ENCODE measurements at regions not wholly inside any gene's neighbourhood (a gene's known extent, or its start where the extent isn't known, plus 50 kb on each side); places are given as distances from the start of the nearest gene placed in this dataset.
A peak's percentile ranks its signal among the peaks of the same experiment; 100 is the strongest.

DNA sequence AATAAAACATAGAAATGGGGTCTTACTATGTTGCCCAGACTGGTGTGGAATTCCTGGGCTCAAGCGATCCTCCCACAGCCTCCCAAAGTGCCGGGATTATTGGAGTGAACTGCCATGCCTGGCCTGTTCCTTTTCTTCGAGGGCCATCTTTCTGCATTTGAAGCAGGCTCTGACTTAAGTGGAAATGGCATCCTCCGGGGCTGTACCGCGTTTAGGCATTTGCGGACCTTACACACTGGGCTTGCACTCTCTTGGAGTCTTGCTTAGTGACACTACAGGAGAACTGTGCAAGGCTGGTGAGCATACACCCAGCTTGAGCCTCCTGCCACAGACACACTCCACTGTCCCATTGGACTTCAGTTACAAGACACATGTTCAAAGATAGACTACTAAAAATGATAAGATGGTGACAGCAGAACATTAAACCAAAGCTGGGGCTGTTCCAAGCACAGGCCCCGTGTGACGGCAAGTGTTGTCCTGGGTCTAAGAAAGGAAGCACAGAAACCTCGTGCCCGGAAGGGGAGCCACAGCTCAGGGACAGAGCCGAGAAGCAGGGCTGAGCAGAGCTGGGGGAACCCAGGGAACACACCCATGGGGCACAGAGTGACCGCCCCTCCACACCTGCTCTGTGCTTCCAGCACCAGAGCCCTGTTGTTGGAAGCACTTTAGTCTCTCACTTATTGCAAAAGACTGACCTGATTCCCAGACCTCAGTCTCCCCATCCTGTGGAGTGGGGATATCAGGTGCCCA is 59.0 kb upstream of the SHANK2 start:
- DNase-seq (peak in 1 of 10 donors; percentile 5), ATAC-seq (no peak)
- POLR2A ChIA-PET, result no interaction called here
- Mint-ChIP-seq H3K4me3 (no peak overlapping the region), H3K27ac (no peak overlapping the region), H3K9me3 (peaks cover 0 to 2% (median 0%) of the 10 kb centered on the region in 9 donors), H3K27me3 (peaks cover 0 to 3% (median 0%) of the 10 kb centered on the region in 5 donors), H3K36me3 (no peaks in the 10 kb centered on the region), H3K4me1 (no peaks in the 10 kb centered on the region)

DNA sequence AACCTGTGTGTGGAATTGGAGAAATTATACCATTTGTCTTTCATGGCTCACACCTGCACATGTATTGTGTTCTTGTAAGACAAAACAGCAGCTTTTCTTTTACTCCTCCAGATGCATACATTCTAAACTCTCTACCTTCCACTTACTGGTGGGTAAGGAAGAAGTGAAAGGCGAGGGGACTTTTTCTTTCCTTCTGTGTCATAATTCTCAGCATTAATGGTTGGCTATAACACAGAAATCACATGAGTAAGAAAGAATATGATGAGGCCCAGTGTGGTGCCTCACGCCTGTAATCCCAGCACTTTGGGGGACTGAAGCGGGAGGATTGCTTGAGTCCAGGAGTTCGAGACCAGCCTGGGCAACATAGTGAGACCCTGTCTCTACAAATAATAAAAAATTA is 57.8 kb upstream of the SHANK2 start:
- POLR2A ChIA-PET, result no interaction called here
- no peak for DNase-seq
- Mint-ChIP-seq H3K4me1 (no peaks in the 10 kb centered on the region), H3K4me3 (no peak overlapping the region), H3K36me3 (no peaks in the 10 kb centered on the region), H3K9me3 (no peaks in the 10 kb centered on the region), H3K27me3 (peaks cover 0 to 6% (median 0%) of the 10 kb centered on the region in 5 donors), H3K27ac (no peak overlapping the region)
- ATAC-seq, result no peak

DNA sequence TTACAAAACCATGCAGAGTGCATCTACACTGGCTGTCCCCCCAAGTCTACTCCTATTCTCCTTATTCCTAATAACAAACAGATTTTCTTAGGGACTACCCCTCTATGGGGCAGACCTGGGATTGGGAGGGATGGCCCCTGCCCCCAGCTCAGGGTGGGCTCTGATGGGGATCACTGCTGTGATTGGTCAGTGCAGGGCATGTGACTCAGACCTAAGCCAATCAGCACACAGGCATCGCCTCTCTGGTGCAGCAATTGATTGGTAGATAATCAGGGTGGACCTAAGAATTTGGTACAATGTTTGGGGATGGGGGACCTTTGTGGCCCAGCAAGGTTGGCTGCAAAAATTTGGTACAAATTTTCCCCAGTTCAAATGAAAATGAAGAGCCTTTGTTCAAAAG is 57.2 kb upstream of the SHANK2 start:
- Mint-ChIP-seq H3K27me3 (peaks cover 0 to 11% (median 5%) of the 10 kb centered on the region in 5 donors), H3K36me3 (no peaks in the 10 kb centered on the region), H3K4me1 (no peaks in the 10 kb centered on the region), H3K4me3 (no peak overlapping the region), H3K9me3 (no peaks in the 10 kb centered on the region), H3K27ac (no peak overlapping the region)
- POLR2A ChIA-PET, result no interaction called here
- ATAC-seq (no peak), DNase-seq (no peak)

DNA sequence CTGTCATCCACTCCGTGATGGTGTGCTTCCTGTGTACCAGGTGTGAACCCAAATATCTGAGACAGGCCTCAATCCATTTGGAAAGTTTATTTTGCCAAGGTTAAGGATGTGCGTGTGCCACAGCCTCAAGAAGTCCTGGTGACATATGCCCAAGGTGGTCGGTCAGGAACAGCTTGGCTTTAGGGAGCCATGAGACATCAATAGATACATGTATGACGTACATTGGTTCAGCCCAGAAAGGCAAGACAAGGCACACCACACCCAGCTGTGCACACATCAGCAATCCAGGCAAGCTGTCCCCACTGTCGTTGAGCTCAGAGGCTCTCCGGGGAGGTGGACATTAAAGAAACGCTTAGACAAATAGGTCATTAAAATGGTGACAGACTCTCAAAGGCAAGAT is 56.8 kb upstream of the SHANK2 start:
- Mint-ChIP-seq H3K36me3 (no peaks in the 10 kb centered on the region), H3K9me3 (no peaks in the 10 kb centered on the region), H3K27me3 (peaks cover 0 to 13% (median 5%) of the 10 kb centered on the region in 5 donors), H3K27ac (no peak overlapping the region), H3K4me1 (no peaks in the 10 kb centered on the region), H3K4me3 (no peak overlapping the region)
- POLR2A ChIA-PET, result no interaction called here
- no peak for ATAC-seq
- no peak for DNase-seq

DNA sequence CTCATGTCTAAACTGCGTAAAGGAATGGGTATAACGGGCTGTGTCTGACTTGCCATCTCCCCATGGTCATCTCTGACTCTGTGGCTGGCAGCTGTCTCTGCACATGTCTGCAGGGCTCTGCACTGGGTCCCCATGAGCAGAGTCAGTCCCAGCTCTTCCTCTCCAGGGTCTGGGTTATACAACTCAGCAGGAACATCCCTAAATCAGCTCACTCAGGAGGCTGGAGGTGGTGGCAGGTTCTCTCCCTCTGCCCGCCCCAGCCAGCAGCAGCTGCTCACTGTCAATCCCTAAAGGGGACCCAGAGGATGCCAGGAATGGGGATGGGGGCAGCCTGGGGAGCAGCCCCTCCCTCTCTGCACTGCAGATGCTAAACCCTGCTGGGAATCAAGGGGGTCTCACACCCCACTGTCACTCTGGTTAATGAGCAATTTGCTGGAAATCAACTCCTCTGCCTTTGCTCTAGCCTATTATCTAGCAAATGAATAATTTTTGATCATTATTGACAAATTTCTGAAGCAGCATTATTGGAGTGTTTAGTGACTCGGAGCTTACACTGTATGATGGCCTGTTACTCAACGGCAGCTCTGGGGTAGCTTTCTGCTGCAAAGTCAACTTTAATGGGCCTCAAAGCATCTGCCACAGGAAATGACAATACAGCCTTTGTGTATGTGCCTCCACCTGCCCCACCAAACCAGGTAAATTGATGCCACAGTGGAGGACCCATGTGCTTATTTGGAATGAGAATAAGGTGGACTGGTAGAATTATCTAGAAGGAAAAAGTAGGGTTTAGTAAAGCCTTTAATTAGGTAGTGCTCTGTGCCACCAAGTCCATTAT is 55.7 kb upstream of the SHANK2 start:
- DNase-seq (peak in 1 of 10 donors; percentile 4), ATAC-seq (no peak)
- peaks cover 0 to 13% (median 8%) of the 10 kb centered on the region in 5 donors for H3K27me3 Mint-ChIP-seq
- H3K9me3 Mint-ChIP-seq, result peaks cover 0 to 2% (median 0%) of the 10 kb centered on the region in 9 donors
- no peak overlapping the region for H3K4me3 Mint-ChIP-seq
- POLR2A ChIA-PET, result no interaction called here
- no peak overlapping the region for H3K27ac Mint-ChIP-seq
- H3K4me1 Mint-ChIP-seq, result no peaks in the 10 kb centered on the region
- no peaks in the 10 kb centered on the region for H3K36me3 Mint-ChIP-seq

DNA sequence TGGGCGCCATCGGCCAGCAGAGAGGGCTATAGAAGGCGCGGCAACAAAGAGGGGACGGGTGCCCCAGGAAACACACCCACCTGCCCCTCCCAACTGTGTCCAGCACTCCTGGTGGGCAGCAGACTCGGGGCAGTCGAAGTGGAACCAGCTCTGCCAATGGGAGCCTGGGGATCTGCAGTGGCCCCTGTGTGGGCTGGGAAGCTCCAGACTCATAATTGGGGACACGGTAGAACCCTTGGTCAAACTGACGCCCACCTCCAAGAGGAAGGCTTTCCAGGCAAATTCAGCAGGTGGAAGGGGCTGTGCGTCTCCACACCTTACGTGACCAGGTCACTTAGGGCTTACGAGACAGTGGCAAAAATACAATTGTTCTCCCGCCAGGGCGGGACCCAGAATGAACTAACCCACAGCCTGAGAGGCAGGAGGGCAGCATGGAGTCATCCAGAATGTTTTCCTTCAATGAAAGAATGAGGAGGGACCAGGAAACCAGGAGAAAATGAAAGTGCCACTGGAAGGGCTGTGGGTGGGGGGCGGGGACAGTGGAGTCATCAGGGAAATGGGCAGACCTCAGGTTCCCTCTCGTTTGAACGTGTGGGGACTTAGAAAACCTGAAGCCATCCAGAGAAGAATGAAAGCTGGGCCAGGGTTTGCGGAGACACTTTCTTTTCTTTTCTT is 53.2 kb upstream of the SHANK2 start:
- Mint-ChIP-seq H3K27ac (no peak overlapping the region), H3K4me3 (no peak overlapping the region), H3K4me1 (peaks cover 0 to 3% (median 0%) of the 10 kb centered on the region in 4 donors), H3K36me3 (no peaks in the 10 kb centered on the region), H3K9me3 (peaks cover 0 to 2% (median 0%) of the 10 kb centered on the region in 9 donors), H3K27me3 (peaks cover 0 to 26% (median 18%) of the 10 kb centered on the region in 5 donors)
- ATAC-seq (no peak), DNase-seq (peak in 2 of 10 donors; percentile 5 to 37)
- POLR2A ChIA-PET, result no interaction called here

DNA sequence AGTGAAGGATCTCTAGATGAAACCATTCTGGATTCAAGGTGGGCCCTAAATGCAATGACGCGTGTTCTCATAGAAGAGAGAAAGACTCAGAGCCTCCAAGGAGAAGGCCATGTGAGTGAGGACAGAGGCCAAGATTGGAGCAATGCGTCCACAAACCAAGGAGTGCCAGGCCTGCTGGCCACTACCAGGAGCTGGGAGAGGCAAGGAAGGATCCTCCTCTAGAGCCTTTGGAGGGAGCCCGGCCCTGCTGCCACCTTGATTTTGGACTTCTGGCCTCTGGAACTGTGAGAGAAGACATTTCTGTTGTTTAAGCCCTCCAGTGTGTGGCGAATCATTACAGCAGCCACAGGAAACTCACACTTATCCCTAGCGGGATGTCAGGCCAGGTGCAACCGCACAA is 52.7 kb upstream of the SHANK2 start:
- H3K27ac Mint-ChIP-seq, result no peak overlapping the region
- DNase-seq (no peak), ATAC-seq (no peak)
- no peak overlapping the region for H3K4me3 Mint-ChIP-seq
- H3K27me3 Mint-ChIP-seq, result peaks cover 2 to 30% (median 21%) of the 10 kb centered on the region in 5 donors
- H3K36me3 Mint-ChIP-seq, result no peaks in the 10 kb centered on the region
- POLR2A ChIA-PET, result no interaction called here
- H3K9me3 Mint-ChIP-seq, result peaks cover 0 to 2% (median 0%) of the 10 kb centered on the region in 9 donors
- H3K4me1 Mint-ChIP-seq, result peaks cover 0 to 3% (median 0%) of the 10 kb centered on the region in 4 donors

DNA sequence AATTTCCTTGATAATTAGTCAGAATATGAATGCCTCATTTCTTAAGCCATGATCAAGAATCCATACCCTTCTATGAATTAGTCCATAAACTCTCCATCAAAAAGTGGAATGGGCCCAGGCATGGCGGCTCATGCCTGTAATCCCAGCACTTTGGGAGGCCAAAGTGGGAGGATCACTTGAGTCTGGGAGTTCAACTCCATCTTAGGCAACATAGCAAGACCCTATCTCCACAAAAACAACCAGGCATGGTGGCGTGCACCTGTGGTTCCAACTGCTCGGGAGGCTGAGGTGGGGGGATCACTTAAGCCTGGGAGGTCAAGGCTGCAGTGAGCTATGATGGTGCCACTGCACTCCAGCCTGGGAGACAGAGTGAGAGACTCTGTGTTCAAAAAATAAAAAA is 52.1 kb upstream of the SHANK2 start:
- DNase-seq (peak in 1 of 10 donors; percentile 5), ATAC-seq (no peak)

DNA sequence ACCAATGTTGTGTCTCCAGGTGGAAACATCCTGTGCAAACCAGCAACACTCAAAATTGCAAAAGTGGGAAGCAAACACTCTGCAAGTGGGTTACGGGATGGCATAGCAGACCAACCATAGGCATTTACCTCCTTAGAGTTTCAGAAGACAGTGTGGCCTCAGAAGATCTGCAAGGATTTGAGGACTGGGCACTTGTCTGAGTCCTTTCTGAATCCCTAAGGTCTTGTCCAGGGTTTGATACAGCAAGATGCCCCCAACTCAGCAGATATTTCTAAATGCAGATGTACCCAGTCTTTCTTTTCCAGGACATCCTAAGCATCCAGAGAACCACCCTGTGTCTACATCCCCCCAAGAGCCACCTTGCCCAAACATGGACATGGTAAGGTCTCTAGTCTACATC is 51.7 kb upstream of the SHANK2 start:
- Mint-ChIP-seq H3K4me1 (peaks cover 0 to 3% (median 0%) of the 10 kb centered on the region in 4 donors), H3K36me3 (no peaks in the 10 kb centered on the region), H3K9me3 (peaks cover 0 to 2% (median 0%) of the 10 kb centered on the region in 9 donors), H3K27ac (no peak overlapping the region), H3K27me3 (peaks cover 4 to 34% (median 28%) of the 10 kb centered on the region in 5 donors), H3K4me3 (no peak overlapping the region)
- POLR2A ChIA-PET, result no interaction called here
- no peak for ATAC-seq
- DNase-seq, result no peak

More for the DNA sequence above, 52.1 kb upstream of the SHANK2 start:
- no peaks in the 10 kb centered on the region for H3K36me3 Mint-ChIP-seq
- peaks cover 0 to 2% (median 0%) of the 10 kb centered on the region in 9 donors for H3K9me3 Mint-ChIP-seq
- POLR2A ChIA-PET, result no interaction called here
- no peak overlapping the region for H3K4me3 Mint-ChIP-seq
- H3K27me3 Mint-ChIP-seq, result peaks cover 2 to 33% (median 24%) of the 10 kb centered on the region in 5 donors
- no peak overlapping the region for H3K27ac Mint-ChIP-seq
- H3K4me1 Mint-ChIP-seq, result peaks cover 0 to 3% (median 0%) of the 10 kb centered on the region in 4 donors

DNA sequence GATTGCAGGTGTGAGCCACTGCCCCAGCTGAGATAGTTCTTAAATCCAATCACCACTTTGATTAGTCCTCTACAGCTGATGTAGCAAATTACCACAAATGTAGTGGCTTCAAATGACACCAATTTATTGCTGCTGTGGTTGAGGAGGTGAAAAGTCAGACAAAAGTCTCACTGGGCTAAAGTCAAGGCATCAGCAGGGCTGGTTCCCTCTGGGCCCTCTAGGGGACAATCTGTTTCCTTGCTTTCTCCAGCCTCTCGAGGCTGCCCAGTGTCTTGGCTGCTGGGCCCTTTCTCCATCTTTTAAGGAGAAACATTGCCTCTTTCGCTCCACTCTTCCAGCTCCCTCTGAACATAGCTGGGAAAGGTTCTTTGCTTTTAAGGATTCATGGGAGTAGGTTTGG is 50.5 kb upstream of the SHANK2 start:
- DNase-seq (no peak), ATAC-seq (no peak)
- Mint-ChIP-seq H3K36me3 (no peaks in the 10 kb centered on the region), H3K4me3 (no peak overlapping the region), H3K9me3 (peaks cover 0 to 2% (median 0%) of the 10 kb centered on the region in 9 donors), H3K27ac (no peak overlapping the region), H3K4me1 (peaks cover 0 to 3% (median 0%) of the 10 kb centered on the region in 4 donors), H3K27me3 (peaks cover 7 to 45% (median 30%) of the 10 kb centered on the region in 5 donors)
- POLR2A ChIA-PET, result no interaction called here

DNA sequence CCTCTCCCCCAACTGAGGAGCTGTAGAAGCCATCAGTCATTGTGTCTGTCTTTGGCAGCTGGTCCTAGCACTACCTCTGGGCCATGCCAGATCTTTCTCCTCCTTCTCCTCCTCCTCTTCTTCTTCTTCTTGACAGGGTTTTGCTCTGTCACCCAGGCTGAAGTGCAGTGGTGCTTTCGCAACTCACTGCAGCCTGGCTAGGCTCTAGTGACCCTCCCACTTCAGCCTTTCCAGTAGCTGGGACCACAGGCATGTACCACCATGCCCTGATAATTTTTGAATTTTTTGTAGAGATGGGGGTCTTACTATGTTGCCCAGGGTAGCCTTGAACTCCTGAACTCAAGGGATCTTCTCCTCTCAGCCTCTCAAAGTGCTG is 50.1 kb upstream of the SHANK2 start:
- H3K27ac Mint-ChIP-seq, result no peak overlapping the region
- ATAC-seq, result no peak
- H3K36me3 Mint-ChIP-seq, result no peaks in the 10 kb centered on the region
- no peak overlapping the region for H3K4me3 Mint-ChIP-seq
- POLR2A ChIA-PET, result no interaction called here
- H3K4me1 Mint-ChIP-seq, result peaks cover 0 to 3% (median 0%) of the 10 kb centered on the region in 4 donors
- DNase-seq, result no peak
- peaks cover 7 to 49% (median 30%) of the 10 kb centered on the region in 5 donors for H3K27me3 Mint-ChIP-seq
- H3K9me3 Mint-ChIP-seq, result peaks cover 0 to 2% (median 0%) of the 10 kb centered on the region in 9 donors

Measured in naive thymus-derived CD8-positive, alpha-beta T cell (primary cell).